ENCODE measurements at regions not wholly inside any gene's neighbourhood (a gene's known extent, or its start where the extent isn't known, plus 50 kb on each side); places are given as distances from the start of the nearest gene placed in this dataset.

DNA sequence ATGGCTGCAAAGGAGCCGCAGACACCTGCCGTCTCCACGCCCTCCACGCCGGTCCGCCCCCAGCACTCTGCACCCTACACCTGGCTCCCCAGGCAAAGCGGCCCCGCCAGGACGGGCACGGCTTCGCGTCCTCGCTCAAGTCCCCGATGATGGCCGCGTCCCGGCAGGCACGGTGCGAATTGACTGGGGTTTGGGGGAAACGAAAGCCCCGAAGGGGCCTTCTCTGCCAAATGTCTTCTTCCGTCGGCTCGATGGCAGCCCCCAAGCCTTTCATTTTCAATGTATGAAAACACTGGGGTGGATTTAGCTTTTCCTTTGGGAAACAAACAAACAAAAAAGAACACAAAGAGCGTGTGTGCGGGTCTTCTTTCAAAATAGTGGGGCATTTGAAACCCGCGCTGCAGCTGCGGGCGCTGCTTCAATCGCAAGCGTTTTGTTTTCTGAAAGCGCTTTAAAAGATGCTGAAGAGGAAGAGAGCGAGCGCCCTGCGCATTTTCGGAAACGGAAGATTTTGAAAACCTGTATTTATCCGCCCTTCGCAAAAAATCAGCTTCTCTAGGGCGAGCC lies 160.0 kb downstream of the RMI1 start:
- TF ChIP-seq SMC3 (conservative IDR thresholded peaks at IDR 0.05; ENCODE audit: poor library complexity) (no peak), CTCF (IDR thresholded peaks at IDR 0.05; ENCODE audit: poor library complexity, severe bottlenecking) (no peak)

Data from neural cell (in vitro differentiated cells).